ENCODE measurements at regions not wholly inside any gene's neighbourhood (a gene's known extent, or its start where the extent isn't known, plus 50 kb on each side); places are given as distances from the start of the nearest gene placed in this dataset.
"Not testable (repeated sequence)": the region's sequence is repeated elsewhere in the genome, so short reads cannot be mapped to it uniquely, and the experiment has no call there.

DNA sequence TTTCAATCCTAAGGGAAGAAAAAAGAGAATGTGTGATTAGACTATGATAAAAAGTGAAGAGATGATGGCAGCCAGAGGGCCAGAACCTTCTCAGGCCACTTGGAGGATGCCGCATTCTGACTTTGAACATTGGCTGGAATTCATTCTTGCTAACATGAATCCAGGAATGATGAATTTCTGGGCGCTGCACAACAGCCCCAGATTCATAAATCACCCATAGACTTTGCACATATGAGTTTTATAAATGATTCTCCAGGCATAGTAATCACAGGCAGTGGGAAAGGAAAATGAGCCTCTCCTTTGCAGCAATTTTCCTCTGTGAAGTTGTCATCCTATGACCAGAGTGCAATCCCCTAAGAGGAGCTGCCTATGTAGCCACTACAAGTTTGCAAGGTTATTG lies 555.4 kb downstream of the KCTD12 start:
- DNase-seq, result no peak

GRCh38 chr13:76329866-76330580 lies 556.2 kb downstream of the KCTD12 start:
- DNase-seq, result no peak

- DNase-seq, result no peak
Observed at GRCh38 chr13:76329004-76329403, 557.2 kb downstream of the KCTD12 start.

DNA sequence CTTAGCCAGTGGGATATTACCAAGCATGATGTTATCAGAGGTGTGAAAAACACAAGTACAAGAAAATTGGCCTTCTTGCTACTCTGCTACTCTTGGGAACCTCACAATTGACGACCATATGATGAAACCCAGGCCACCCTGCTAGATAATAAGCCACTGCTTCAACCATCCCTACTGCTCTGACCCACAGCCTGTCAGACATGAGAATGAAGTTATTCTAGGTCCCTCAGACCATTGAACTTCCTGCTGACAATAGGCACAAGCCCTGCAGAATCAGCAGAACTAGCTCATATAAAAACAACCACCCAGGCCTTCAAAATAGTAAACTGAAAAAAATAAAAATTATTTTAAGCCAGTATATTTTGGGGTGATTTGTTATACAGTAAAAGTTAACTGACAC lies 559.9 kb downstream of the KCTD12 start:
- DNase-seq, result no peak

GRCh38 chr13:76319921-76320320 lies 566.3 kb downstream of the KCTD12 start:
- DNase-seq, result no peak

DNA sequence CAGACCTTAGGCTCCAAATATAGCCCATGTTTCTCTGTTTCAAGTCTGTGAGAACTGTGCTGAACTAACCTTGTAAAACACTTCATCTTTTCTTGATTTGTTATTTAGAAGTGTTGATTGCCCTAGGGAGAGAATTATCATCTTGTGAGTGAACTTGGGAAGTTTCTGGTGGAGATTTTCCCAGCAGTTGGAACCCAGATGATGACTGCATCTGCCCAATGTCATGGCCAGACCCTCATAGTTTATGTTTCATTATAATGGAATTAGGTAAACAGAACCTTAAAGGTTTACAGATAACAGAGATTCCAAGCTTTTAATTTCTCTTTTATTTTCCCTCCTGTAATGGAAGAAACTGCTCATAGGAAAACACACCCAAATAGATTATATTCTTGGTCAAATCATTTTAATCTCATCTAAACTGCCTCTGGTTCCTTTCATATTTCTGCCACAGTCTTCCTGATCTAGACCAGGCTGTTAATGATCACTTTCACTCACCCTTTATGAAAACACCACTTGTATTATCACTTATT lies 569.1 kb downstream of the KCTD12 start:
- DNase-seq, result no peak

DNA sequence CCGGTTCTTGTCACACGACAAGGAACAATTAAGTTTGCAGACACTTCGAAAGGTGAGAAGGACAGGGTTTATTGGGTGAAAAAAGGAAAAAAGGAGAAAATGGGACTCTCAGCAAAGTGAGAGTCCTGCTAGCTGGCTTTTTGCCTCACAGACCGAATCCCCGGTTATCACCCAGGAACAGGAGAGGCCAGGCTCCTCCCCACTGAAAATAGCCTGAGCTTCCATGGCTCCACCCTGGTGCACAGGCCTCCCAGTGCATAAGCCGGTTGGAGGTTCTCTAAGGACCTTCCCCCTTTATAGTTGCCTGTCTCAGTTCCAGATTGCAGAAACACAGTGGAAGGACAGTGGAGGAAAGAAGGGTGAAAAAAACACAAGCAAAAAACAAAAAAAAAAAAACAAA lies 571.7 kb downstream of the KCTD12 start:
- no peak for DNase-seq

DNA sequence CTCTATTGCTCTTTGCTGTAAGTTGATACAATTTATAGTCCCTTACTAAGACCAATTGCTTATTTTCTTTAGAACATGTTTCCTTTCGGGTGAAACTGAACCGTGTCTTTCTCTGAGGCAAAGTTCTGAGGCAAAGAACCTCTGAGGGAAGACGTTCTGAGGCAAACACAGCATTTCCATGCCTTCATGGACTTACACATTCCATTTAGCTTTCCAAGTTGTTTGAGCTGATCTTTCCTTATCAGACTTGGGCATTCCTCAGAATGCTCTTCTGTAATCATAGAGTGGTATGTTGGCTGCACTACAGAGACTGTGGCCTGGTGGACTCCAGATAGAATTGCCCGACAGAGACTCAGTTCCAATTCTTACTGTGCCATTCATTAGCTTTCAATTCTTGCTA lies 579.1 kb downstream of the KCTD12 start:
- no peak for DNase-seq

GRCh38 chr13:76300688-76301087 lies 585.5 kb downstream of the KCTD12 start:
- no peak for DNase-seq

DNA sequence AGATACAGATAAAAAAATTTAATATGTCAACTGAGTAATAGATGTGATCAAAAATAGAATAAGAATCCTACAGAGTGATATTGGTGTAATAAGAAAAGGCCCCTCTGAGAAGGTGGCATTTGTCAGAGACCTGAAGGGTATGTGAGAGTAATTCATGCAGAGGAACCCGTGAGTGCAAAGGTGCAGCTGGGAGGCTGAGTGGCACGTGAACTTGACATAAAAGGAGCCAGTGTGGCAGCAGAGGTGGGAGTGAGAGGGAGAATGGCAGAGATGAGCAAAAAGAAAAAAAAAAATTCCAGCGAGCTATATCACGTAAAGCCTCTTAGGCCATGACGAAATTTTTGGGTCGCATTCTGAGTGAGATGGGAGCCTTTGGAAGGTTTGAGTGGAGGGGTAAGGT lies 588.9 kb downstream of the KCTD12 start:
- no peak for DNase-seq

DNA sequence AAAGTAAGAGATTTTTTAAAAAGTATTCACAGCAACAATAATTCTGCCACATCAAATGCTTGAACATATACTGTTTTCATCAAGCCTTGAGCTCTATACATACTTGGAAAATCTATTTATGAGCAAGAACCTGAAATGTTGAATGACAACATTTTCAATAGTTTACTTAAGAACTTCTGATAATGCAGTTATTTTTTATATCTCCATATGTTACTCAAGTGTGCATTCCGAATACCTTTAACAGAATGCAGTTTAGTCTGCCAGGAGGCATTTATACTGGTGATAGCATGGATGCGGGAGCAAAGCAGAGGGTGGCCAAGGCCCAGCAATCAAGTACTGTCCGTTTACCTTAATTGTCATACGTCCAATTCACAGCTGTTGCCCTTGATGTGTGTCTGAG lies 589.5 kb downstream of the KCTD12 start:
- no peak for DNase-seq

DNA sequence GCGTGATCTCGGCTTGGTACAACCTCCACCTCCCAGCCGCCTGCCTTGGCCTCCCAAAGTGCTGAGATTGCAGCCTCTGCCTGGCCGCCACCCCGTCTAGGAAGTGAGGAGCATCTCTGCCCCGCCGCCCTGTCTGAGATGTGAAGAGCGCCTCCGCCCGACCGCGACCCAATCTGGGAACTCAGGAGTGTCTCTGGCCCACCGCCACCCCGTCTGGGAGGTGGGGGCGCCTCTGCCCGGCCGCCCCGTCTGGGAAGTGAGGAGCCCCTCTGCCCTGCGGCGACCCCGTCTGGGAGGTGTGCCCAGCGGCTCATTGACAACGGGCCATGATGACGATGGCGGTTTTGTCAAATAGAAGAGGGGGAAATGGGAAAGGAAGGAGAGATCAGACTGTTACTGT lies 591.2 kb downstream of the KCTD12 start:
- not testable (repeated sequence) for DNase-seq

DNA sequence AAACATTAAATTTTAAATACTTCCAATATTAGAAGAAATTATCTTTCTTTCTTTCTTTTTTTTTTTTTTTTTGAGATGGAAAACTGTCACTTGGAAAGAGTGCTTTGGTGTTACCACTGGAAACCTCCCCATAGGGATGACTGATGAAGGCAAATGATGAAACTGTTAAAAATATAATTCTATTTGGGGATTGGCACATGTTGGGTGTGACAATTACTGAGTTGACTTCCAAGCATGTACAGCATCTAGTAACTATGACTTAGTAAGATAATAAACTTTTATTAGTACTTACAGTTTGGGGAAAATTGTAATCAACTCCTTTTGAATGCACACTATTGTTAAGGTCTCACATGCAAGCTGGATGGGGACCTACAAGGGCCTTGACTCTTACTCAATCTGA lies 592.5 kb downstream of the KCTD12 start:
- DNase-seq, result no peak

- DNase-seq, result no peak
Observed at GRCh38 chr13:76293346-76293745, 592.9 kb downstream of the KCTD12 start.

DNA sequence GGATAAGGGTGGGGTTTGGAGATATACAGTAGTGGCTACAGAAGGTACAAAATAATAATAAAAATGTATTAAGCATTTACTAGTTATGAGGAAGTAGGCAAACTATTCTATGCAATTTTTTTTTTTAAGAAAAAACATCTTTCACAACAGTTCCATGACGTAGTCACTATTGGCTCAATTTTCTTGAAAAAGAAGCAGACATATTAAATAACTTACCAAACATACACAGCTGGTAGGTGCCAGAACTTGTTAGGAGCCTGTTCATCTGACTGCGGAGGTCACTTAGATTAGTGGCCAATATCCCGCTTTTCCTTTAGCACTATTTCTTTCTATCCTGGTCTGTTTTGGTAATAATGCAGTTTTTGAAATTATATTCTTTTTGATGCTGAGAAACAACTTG lies 593.5 kb downstream of the KCTD12 start:
- DNase-seq, result no peak

DNA sequence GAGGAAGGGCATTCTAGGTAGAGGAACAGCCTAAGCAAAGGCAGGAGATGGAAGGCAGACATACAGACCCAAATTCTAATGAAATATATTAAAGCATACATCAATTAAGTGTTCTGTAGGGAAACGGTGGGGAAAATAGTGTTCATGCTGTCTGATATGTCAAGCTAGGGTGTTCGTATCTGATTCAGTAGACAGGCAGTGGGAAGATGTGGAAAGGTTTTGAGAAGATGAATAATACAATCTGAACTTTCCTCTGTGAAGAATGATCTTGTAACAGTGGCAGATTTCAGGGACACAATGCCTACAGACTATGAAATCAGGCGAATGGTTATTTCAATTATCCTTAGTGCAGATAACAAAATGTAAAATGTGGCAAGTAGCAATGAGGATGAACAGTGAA lies 594.2 kb downstream of the KCTD12 start:
- no peak for DNase-seq

DNA sequence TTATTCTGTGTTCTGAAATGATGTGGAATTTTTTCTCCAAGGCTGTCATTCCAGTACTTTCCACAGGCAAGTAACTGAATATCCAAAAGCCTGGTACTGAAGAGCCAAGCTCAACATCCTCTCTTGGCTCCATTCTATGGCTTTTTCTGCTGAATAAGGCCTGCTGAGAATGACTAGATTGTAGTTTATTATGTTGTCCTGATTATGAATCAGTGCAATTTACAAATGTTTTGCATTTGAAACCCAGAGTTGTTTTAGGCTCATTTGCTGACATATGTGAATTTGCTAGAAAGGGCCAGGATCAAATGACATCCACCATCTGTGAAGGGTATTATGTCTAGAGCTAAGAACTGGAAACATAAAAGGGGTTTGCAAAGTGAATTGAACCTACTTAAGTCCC lies 596.6 kb downstream of the KCTD12 start:
- DNase-seq, result peak; percentile 75

DNA sequence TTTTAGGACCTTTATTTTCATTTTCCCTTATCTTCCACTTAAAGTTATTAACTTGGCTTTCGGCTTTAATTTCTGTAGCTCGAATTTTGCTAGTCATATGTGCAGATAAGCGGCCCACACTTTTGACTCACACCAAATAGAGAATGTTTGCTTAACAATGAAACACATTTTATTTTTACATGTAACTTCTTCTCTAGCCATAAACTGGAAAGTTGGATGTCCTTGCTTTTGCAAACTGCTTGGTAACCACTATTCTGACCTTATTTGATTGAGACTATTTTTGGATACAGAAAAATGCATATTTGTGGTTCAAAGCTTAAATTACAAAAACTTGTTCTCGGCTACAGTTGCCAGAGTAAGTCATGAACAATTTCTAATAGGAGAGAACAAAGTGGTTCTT lies 600.0 kb downstream of the KCTD12 start:
- DNase-seq, result no peak

GRCh38 chr13:76285463-76285862 lies 600.7 kb downstream of the KCTD12 start:
- DNase-seq, result no peak

GRCh38 chr13:76279766-76280165 lies 606.4 kb downstream of the KCTD12 start:
- DNase-seq, result not testable (repeated sequence)

GRCh38 chr13:76271728-76272232 lies 614.4 kb downstream of the KCTD12 start:
- DNase-seq, result no peak

GRCh38 chr13:76268307-76268706 lies 617.9 kb downstream of the KCTD12 start:
- DNase-seq, result not testable (repeated sequence)

DNA sequence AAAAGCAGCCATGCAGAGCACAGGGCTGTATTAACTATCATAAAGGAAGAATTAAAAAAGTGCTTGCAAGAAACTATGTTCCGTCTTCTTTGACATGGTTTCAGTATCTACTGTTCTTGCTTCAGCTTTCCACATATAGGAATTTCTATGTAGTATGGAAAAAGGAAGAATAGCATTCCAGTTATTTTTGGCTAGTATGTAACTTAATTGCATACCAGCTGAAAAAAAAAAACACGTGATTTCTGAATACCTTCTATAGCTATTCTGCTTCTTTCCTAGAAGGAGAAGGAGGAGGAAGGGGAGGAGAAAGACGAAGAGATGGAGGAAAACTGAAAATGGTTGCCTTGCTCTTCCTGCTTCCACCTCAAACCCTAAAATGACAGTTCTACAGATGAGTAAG lies 619.0 kb downstream of the KCTD12 start:
- DNase-seq, result no peak

GRCh38 chr13:76266561-76266960 lies 619.6 kb downstream of the KCTD12 start:
- no peak for DNase-seq

GRCh38 chr13:76250211-76250610 lies 614.1 kb downstream of the LMO7 start:
- no peak for DNase-seq

Data from NCI-H1694 treated with DMSO at 0.1 percent for 48 hours (cell line).